Ovary (tissue), 3 donors: ENCODE measurements at regions not wholly inside any gene's neighbourhood (a gene's known extent, or its start where the extent isn't known, plus 50 kb on each side); places are given as distances from the start of the nearest gene placed in this dataset.

Experiments used
- CTCF ChIP-seq, 3 donors: fragments of 450-650 bp in 2 of 3; fragments of 200-600 bp in 1 of 3; IDR thresholded peaks; one replicate each; pipeline versions ENCODE4 v1.5.1 to v1.8.0; 2016 to 2022; ENCODE audit warnings: antibody characterized with exemption in 3 of 3, mild to moderate bottlenecking in 1 of 3
- EP300 ChIP-seq: sonication (generic); formaldehyde crosslinking; IDR thresholded peaks from one replicate; pipeline ENCODE4 v1.6.1; 2017; ENCODE audit warnings: antibody characterized with exemption
- POLR2A ChIP-seq: fragments of 450-650 bp; IDR thresholded peaks from one replicate; pipeline ENCODE4 v1.6.1; 2017; ENCODE audit warnings: antibody characterized with exemption, mild to moderate bottlenecking, moderate library complexity
- donor health status: DM: no; HTN: no; CAD: no.

GRCh38 chr6:80742481-80742880 lies 636.0 kb downstream of the BCKDHB start:
- TF ChIP-seq CTCF (IDR thresholded peaks at IDR 0.05) = peak in 1 of 3 donors; percentile 23
- TF ChIP-seq POLR2A = no peak
- no peak for TF ChIP-seq EP300
